ENCODE measurements at regions not wholly inside any gene's neighbourhood (a gene's known extent, or its start where the extent isn't known, plus 50 kb on each side); places are given as distances from the start of the nearest gene placed in this dataset.
"Not testable (repeated sequence)": the region's sequence is repeated elsewhere in the genome, so short reads cannot be mapped to it uniquely, and the experiment has no call there.

DNA sequence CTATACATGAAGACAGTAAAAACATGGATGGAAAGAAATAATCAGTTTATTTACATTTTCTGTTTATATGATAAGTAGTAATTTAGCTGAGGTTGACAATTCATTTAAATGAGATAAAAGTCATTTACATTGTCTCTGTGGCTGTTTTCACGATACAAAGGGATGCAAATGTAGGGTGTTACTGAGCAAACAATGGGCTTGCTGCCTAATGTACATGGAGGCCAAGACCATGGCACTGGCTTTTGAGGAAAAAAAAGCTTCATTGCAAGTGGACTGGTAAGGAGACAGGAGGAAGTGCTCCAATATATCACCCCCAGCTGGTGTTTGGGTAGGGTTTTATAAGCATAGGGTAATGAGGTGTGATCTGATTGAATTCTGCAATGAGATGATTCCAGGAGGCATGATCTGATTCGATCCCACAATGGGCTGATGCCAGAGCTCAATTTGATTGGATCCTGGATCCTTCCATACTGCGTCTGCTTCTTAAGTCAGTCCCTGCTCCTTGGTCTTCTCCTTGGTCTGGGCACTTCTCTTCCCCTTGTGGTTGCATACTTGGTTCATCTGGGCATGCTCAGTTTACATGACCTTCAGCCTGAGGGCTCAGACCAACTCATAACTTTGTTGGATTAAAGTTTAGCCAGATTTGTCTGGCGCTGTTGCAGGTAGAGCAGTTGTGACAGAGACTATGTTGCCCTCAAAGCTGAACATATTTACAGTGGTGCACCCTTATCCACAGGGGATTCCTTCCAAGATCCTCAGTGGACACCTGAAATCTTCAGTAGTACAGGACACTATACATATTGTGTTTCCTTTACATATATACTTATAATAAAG is 181.2 kb downstream of the SPATA31A6 start:
- not testable (repeated sequence) for ATAC-seq (ENCODE audit: low FRiP score); DNase-seq (ENCODE audit: low spot score)

- peak; percentile 45 for ATAC-seq (ENCODE audit: low FRiP score)
- DNase-seq (ENCODE audit: low spot score): not testable (repeated sequence)
Measured at GRCh38 chr9:42365244-42365945, 181.9 kb downstream of the SPATA31A6 start.

DNA sequence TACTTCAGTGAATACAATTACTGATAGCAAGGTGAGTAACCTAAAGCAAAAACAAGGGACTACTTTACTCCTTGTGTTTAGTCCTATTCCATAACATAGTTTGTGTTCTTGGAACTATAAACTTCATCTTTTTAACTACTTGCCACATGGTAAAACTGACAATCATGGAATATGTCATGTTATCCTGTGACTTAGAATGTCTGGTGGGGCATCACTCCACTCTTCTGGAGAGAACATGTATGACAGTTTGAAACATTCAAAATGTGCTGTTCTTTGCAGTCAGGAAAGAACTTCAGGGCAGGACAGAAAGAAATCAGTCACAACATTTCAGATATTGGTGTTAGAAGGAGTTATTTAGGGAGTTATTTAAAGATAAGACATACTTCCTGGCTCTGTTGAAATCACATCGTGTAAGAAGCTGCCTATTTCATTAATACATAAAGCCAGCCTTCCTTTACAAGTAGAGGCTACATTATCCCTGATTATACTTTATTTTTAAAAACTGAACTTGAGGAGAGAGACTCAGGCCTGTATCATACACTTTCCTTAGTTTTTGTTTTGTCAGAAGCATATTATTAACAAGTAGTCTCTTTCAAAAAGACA is 184.9 kb downstream of the SPATA31A6 start:
- not testable (repeated sequence) for ATAC-seq (ENCODE audit: low FRiP score); DNase-seq (ENCODE audit: low spot score)

GRCh38 chr9:42370172-42370571 is 186.7 kb downstream of the SPATA31A6 start:
- ATAC-seq (ENCODE audit: low FRiP score); DNase-seq (ENCODE audit: low spot score): not testable (repeated sequence)

DNA sequence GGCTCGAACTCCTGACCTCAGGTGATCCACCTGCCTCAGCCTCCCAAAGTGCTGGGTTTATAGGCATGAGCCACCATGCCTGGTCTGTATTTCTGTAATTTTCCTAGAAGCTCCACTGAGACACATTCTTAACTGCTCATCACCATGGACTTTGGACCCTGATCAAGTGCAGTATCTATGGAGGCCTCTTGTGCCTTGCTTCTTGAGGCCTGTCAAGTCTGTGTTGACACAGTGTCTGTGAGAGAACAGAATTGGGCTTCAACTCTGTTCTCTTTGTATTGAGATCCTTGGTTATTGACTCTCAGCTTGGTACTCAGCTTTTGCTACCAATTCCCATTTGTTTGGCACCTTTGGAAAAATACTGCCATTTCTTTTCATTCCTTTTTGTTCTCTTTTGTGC is 188.0 kb downstream of the SPATA31A6 start:
- ATAC-seq (ENCODE audit: low FRiP score): not testable (repeated sequence)

DNA sequence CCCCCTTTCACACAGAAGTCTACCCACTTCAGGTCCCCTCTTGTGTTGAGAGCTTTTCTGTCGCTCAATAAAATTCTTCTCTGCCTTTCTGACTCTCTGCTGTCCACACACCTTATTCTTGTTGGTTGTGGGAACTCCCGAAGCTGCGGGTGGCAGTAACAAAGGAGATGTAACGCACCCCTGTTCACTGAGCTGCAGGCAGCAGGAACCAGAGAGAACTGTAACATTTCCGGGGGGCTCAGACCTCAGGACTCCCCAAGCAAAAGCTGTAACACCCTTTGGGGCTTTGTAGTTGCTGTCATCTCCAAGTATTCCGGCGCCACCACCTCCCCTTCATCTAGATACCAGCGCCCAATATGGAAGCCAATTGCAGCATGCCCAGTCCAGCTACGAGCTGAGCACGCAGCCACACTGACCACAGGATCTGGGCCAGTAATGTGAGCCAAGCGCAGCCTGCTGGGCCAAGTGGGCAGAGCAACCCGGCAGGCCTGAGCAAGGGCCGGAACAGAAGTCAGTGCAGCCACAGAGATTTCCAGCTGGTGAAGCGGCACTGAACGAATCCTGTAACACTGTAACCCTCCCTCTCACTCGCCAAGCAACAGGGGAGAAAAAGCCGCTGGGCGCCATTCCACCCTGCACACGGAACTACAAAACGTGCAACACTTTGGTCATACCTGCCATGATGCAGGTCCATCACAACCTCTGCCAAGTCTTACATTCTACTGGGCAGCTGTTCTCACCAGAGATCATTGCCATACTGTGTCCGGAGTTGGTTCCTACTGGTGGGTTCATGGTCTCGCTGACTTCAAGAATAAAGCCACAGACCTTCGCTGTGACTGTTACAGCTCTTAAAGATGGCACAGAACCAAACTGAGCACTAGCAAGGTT is 194.3 kb downstream of the SPATA31A6 start:
- peak; percentile 31 for ATAC-seq (ENCODE audit: low FRiP score)
- not testable (repeated sequence) for DNase-seq (ENCODE audit: low spot score)

More for the DNA sequence above, 188.0 kb downstream of the SPATA31A6 start:
- not testable (repeated sequence) for DNase-seq (ENCODE audit: low spot score)

DNA sequence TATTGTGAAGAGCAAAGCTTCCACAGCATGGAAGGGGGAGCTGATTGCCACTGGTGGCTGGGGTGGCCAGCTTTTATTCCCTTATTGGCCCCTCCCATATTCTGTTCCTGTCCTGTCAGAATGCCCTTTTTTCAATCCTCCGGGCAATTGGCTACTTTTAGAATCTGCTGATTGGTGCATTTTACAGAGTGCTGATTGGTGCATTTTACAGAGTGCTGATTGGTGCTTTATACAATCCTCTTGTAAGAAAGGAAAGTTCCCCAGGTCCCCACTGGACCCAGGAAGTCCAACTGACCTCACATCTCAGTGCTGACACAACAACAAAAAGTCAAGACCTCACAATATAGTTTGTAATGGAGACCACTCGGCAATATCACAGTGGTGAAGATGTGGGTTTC is 195.0 kb downstream of the SPATA31A6 start:
- TF ChIP-seq CTCF (IDR thresholded peaks at IDR 0.05): no peak
- ATAC-seq (ENCODE audit: low FRiP score) (no peak), DNase-seq (ENCODE audit: low spot score) (no peak)

DNA sequence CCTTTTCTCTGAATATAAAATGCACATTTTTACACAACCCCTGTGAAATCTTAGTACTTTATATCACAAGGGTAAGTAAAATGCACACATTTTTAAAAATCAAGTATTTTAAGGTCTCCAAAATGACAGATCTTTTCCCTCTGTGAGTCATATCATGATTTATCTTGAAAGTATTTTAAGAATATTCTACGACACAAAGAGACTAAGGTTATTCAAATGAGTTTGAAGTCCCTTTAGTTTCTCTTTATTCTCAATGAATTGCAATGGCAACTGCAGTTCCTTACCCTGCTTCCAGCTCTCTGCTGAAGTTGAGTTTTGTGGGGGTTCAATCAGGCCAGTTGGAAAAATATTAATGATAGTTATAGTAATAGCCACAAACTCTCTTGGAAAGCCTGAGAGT is 196.1 kb downstream of the SPATA31A6 start:
- not testable (repeated sequence) for DNase-seq (ENCODE audit: low spot score); ATAC-seq (ENCODE audit: low FRiP score)

DNA sequence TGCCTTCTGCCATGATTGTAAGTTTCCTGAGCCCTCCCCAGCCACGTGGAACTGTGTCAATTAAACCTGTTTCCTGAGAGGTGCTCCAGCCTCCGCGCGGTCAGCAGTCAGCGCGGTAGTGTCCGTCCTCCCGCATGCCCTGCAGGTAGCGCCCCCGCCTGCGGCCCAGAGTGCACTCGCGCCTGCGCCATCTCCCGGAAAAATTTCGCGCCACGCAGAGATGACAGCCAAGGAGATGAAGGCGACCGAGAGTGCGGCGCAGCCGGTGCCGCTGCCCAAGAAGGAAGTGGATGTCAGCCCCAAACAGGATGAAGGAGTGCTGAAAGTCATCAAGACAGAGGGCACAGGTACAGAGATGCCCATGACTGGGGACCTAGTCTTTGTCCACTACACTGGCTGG is 201.1 kb downstream of the SPATA31A6 start:
- ATAC-seq (ENCODE audit: low FRiP score); DNase-seq (ENCODE audit: low spot score): not testable (repeated sequence)

GRCh38 chr9:42385574-42386120 is 202.2 kb downstream of the SPATA31A6 start:
- ATAC-seq (ENCODE audit: low FRiP score); DNase-seq (ENCODE audit: low spot score): not testable (repeated sequence)

DNA sequence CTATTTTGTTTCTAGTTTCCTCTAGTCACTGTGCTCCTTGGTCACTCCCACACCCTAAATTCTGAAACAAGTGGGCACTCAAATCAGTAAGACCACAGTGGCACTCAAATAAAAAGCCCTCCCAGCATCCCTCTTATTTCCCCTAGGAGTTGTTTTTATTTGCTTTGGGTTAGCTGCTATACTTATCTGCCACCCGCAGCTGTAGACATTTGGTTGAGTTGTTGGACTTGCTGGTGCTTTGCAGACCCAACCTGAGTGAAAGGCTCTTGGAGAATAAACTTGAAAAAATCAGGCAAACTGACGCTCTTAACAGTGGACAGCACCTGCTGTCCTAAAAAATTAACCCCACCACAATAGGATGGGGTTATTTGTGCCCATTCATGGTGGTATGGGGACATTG is 203.0 kb downstream of the SPATA31A6 start:
- TF ChIP-seq CTCF (IDR thresholded peaks at IDR 0.05): no peak
- ATAC-seq (ENCODE audit: low FRiP score) (no peak), DNase-seq (ENCODE audit: low spot score) (no peak)

Measured in omental fat pad (tissue), 3 donors.